Astrocyte (in vitro differentiated cells and primary cell): ENCODE measurements at regions not wholly inside any gene's neighbourhood (a gene's known extent, or its start where the extent isn't known, plus 50 kb on each side); places are given as distances from the start of the nearest gene placed in this dataset.

Experiments
- CTCF ChIP-seq: IDR thresholded peaks from 2 replicates; pipeline ENCODE4 v1.5.1; 2011; ENCODE audit warnings: low read depth, mild to moderate bottlenecking, inconsistent platforms, low read length, moderate library complexity; ENCODE audit not compliant: insufficient read depth
- EZH2 ChIP-seq: IDR thresholded peaks from 2 replicates; pipeline ENCODE4 v1.6.1; 2012; ENCODE audit warnings: mild to moderate bottlenecking, low read length, inconsistent platforms; ENCODE audit not compliant: insufficient read depth

DNA sequence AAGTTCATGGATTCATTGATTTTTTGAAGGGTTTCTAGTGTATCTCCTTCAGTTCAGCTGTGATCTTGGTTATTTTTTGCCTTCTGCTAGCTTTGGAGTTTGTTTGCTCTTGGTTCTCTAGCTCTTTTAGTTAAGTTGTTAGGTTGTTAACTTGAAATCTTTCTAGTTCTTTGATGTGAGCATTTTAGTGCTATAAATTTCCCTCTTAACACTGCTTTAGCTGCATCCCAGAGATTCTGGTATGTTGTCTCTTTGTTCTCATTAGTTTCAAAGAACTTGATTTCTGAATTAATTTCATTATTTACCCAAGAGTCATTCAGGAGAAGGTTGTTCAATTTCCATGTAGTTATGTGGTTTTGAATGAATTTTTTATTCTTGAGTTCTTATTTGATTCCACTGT is 210.6 kb downstream of the IRS1 start:
- TF ChIP-seq CTCF = no peak
- TF ChIP-seq EZH2 = no peak
